DND-41 (cell line): ENCODE measurements at regions not wholly inside any gene's neighbourhood (a gene's known extent, or its start where the extent isn't known, plus 50 kb on each side); places are given as distances from the start of the nearest gene placed in this dataset.

Experiments
- ATAC-seq: fragments of 200-7000 bp; cut with Tn5 transposase; 3 replicates; pipeline ENCODE4 v1.9.1; 2021; ENCODE audit warnings: low read depth; ENCODE audit not compliant: insufficient read depth
- DNase-seq: peaks from one replicate; pipeline ENCODE4 v3.0.0-alpha.2; 2020
- H2AFZ ChIP-seq: 2 replicates; pipeline ENCODE4 v1.6.0; 2012; ENCODE audit warnings: low read depth, low read length
- H3K27ac ChIP-seq: 2 replicates; pipeline ENCODE4 v1.5.1; 2012; ENCODE audit warnings: low read length, inconsistent platforms
- H3K27me3 ChIP-seq: fragments of 200-600 bp; sonication (generic); 2 replicates; pipeline ENCODE4 v1.6.0; 2012; ENCODE audit warnings: low read length, mild to moderate bottlenecking, inconsistent platforms; ENCODE audit not compliant: insufficient read depth, poor library complexity
- H3K36me3 ChIP-seq: 2 replicates; pipeline ENCODE4 v1.5.1; 2012; ENCODE audit warnings: low read length, inconsistent platforms; ENCODE audit not compliant: insufficient read depth
- H3K4me1 ChIP-seq: 2 replicates; pipeline ENCODE4 v1.5.1; 2012; ENCODE audit warnings: mild to moderate bottlenecking, low read length; ENCODE audit not compliant: insufficient read depth
- H3K4me2 ChIP-seq: 2 replicates; pipeline ENCODE4 v1.6.0; 2012; ENCODE audit warnings: mild to moderate bottlenecking, moderate library complexity, low read length, inconsistent platforms; ENCODE audit not compliant: insufficient read depth
- H3K4me3 ChIP-seq, 2 experiments: fragments of 200-600 bp in 1 of 2; shearing (Covaris generic) in 1 of 2; 2 replicates each; pipeline ENCODE4 v1.5.1; 2012 to 2016; ENCODE audit warnings: inconsistent platforms in 2 of 2, low read length in 2 of 2, mild to moderate bottlenecking in 2 of 2, low read depth in 1 of 2, moderate library complexity in 1 of 2
- H3K79me2 ChIP-seq: 2 replicates; pipeline ENCODE4 v1.6.0; 2012; ENCODE audit warnings: low read length, inconsistent platforms; ENCODE audit not compliant: insufficient read depth
- H3K9ac ChIP-seq: 2 replicates; pipeline ENCODE4 v1.6.0; 2012; ENCODE audit warnings: low read depth, mild to moderate bottlenecking, inconsistent platforms, low read length, moderate library complexity
- H3K9me3 ChIP-seq: 2 replicates; pipeline ENCODE4 v1.5.1; 2012; ENCODE audit warnings: low read length, moderate library complexity, mild to moderate bottlenecking, inconsistent platforms; ENCODE audit not compliant: insufficient read depth, severe bottlenecking
- H4K20me1 ChIP-seq: 2 replicates; pipeline ENCODE4 v1.6.0; 2012; ENCODE audit warnings: low read length; ENCODE audit not compliant: insufficient read depth
- EZH2 ChIP-seq: IDR thresholded peaks from 3 replicates; pipeline ENCODE4 v1.6.1; 2012; ENCODE audit warnings: borderline replicate concordance, low read depth, mild to moderate bottlenecking, moderate library complexity, low read length, inconsistent platforms; ENCODE audit not compliant: severe bottlenecking
- TF ChIP-seq, protein P1 (sequence below): IDR thresholded peaks from 2 replicates; pipeline ENCODE4 v1.5.1; 2012; ENCODE audit warnings: borderline replicate concordance, low read length, moderate library complexity, mild to moderate bottlenecking; ENCODE audit not compliant: poor library complexity, severe bottlenecking; ENCODE audit errors: extremely low read depth

DNA sequence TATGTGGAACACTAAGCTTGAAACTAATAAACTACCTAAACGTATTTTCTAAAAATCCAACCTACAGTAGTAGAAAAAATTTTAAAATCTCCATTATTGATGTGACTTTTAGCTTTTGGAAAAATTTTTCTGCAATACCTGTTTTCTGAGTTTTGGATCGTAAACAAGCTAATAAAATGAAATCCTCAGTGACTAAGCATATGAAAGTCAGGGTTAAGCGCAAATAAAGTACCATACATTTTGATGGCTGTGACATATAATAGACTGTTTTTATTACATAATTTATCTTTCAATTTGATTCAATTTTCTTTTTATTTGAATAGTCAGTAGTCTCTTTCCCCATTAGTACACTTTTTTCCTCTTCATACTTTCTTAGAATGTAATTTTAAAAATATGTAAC lies 683.6 kb downstream of the NUP35 start:
- Histone ChIP-seq H3K27ac (no peak overlapping the region), H3K4me3 (no peak overlapping the region), H3K4me1 (no peaks in the 10 kb centered on the region), H3K79me2 (no peaks in the 10 kb centered on the region), H2AFZ (no peak overlapping the region), H3K36me3 (no peaks in the 10 kb centered on the region), H3K9ac (no peak overlapping the region), H3K4me2 (no peak overlapping the region), H3K27me3 (no peaks in the 10 kb centered on the region), H4K20me1 (no peaks in the 10 kb centered on the region), H3K9me3 (no peaks in the 10 kb centered on the region)
- ATAC-seq: no peak
- no peak for DNase-seq
- TF ChIP-seq, protein P1, sequence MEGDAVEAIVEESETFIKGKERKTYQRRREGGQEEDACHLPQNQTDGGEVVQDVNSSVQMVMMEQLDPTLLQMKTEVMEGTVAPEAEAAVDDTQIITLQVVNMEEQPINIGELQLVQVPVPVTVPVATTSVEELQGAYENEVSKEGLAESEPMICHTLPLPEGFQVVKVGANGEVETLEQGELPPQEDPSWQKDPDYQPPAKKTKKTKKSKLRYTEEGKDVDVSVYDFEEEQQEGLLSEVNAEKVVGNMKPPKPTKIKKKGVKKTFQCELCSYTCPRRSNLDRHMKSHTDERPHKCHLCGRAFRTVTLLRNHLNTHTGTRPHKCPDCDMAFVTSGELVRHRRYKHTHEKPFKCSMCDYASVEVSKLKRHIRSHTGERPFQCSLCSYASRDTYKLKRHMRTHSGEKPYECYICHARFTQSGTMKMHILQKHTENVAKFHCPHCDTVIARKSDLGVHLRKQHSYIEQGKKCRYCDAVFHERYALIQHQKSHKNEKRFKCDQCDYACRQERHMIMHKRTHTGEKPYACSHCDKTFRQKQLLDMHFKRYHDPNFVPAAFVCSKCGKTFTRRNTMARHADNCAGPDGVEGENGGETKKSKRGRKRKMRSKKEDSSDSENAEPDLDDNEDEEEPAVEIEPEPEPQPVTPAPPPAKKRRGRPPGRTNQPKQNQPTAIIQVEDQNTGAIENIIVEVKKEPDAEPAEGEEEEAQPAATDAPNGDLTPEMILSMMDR: no peak
- no peak for TF ChIP-seq EZH2

DNA sequence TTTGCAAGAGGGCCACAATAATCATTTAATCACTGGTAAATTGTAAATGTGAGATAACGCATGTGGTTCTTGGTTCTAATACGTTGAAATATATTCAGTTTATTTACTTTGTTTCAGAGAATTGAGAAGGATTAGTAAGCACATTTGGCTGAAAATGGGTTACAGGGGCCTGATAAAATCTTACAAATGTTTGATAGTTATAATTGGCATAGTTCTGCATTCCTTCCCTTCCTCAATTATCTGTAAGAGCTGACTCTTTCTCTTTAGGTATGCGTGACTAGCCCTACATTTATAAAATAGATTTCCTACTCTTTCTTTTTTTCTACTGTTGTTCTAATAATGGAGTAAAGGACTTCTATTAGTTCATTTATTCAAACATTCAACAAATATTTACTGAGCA lies 685.2 kb downstream of the NUP35 start:
- no peaks in the 10 kb centered on the region for H3K79me2 ChIP-seq
- no peaks in the 10 kb centered on the region for H3K27me3 ChIP-seq
- no peak overlapping the region for H3K27ac ChIP-seq
- H2AFZ ChIP-seq: no peak overlapping the region
- DNase-seq: no peak
- H3K4me1 ChIP-seq: no peaks in the 10 kb centered on the region
- H3K4me3 ChIP-seq: no peak overlapping the region
- H4K20me1 ChIP-seq: no peaks in the 10 kb centered on the region
- H3K36me3 ChIP-seq: no peaks in the 10 kb centered on the region
- ATAC-seq: no peak
- H3K9me3 ChIP-seq: no peaks in the 10 kb centered on the region
- TF ChIP-seq EZH2: no peak
- TF ChIP-seq, protein P1: no peak
- H3K9ac ChIP-seq: no peak overlapping the region
- no peak overlapping the region for H3K4me2 ChIP-seq

DNA sequence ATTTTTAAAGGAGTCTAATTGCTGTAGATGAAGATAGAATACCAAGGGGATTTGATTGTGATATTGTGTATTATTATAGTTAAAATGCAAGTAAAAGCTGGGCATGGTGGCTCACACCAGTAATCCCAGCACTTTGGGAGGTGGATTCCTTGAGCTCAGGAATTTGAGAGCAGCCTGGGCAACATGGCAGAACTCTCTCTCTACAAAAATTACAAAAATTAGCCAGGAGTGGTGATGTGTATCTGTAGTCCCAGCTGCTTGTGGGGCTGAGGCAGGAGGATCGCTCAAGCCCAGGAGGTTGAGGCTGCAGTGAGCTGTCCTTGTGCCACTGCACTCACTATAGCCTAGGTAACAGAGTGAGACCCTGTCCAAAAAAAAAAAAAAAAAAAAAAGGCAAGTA lies 687.0 kb downstream of the NUP35 start:
- Histone ChIP-seq H3K36me3 (no peaks in the 10 kb centered on the region), H3K4me1 (no peaks in the 10 kb centered on the region), H3K9me3 (no peaks in the 10 kb centered on the region), H4K20me1 (no peaks in the 10 kb centered on the region), H3K79me2 (no peaks in the 10 kb centered on the region), H3K4me2 (no peak overlapping the region), H3K4me3 (no peak overlapping the region), H2AFZ (no peak overlapping the region), H3K27me3 (no peaks in the 10 kb centered on the region), H3K9ac (no peak overlapping the region), H3K27ac (no peak overlapping the region)
- no peak for ATAC-seq
- no peak for TF ChIP-seq EZH2
- TF ChIP-seq, protein P1: no peak
- DNase-seq: no peak

DNA sequence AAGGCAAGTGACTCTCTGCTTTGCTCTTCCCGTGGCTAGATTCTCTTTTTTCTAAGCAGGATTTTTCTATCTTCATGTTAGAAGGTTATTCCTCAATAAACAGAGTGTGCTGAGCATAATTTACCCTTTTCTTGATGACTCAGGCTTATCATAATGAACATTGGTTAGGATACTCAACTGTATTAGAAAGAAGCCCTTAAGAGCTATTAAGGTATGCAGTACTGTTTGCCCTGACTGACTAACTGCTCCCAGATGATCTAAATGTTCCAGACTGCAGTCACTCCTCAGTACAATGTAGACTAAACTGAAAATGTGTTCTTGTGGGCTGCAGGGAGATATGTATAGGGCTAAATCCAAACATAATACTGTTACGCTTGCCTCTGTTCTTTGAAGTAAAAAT lies 687.8 kb downstream of the NUP35 start:
- no peak overlapping the region for H3K4me2 ChIP-seq
- no peak overlapping the region for H3K9ac ChIP-seq
- no peaks in the 10 kb centered on the region for H3K4me1 ChIP-seq
- no peak overlapping the region for H2AFZ ChIP-seq
- DNase-seq (no peak), ATAC-seq (no peak)
- no peaks in the 10 kb centered on the region for H3K9me3 ChIP-seq
- no peak overlapping the region for H3K27ac ChIP-seq
- no peaks in the 10 kb centered on the region for H4K20me1 ChIP-seq
- H3K4me3 ChIP-seq: no peak overlapping the region
- H3K36me3 ChIP-seq: no peaks in the 10 kb centered on the region
- no peaks in the 10 kb centered on the region for H3K79me2 ChIP-seq
- H3K27me3 ChIP-seq: no peaks in the 10 kb centered on the region
- no peak for TF ChIP-seq EZH2
- TF ChIP-seq, protein P1: no peak
